ENCODE measurements at regions not wholly inside any gene's neighbourhood (a gene's known extent, or its start where the extent isn't known, plus 50 kb on each side); places are given as distances from the start of the nearest gene placed in this dataset.

DNA sequence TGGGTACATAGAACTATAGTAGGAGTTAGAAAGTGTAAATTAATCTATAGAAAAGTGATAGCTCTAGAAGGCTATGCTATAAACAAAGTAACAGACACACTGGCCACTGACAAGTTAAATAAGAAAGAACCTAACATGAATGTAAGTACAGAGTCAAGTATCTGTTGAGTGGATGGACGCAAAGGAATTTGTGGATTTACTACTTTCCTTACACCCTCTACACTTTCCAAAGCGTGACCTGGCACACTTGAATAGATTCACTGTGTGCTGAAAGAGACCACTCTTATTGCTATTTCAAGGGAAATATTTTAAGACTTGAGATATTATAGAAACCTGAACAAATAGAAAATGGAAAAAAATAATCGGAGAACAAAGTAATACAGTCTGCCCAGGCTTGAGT is 142.8 kb upstream of the SAMSN1 start:
- TF ChIP-seq, protein P1, sequence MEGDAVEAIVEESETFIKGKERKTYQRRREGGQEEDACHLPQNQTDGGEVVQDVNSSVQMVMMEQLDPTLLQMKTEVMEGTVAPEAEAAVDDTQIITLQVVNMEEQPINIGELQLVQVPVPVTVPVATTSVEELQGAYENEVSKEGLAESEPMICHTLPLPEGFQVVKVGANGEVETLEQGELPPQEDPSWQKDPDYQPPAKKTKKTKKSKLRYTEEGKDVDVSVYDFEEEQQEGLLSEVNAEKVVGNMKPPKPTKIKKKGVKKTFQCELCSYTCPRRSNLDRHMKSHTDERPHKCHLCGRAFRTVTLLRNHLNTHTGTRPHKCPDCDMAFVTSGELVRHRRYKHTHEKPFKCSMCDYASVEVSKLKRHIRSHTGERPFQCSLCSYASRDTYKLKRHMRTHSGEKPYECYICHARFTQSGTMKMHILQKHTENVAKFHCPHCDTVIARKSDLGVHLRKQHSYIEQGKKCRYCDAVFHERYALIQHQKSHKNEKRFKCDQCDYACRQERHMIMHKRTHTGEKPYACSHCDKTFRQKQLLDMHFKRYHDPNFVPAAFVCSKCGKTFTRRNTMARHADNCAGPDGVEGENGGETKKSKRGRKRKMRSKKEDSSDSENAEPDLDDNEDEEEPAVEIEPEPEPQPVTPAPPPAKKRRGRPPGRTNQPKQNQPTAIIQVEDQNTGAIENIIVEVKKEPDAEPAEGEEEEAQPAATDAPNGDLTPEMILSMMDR (IDR thresholded peaks at IDR 0.05), result no peak
- TF ChIP-seq POLR2A (IDR thresholded peaks at IDR 0.05), result no peak
